ENCODE measurements at regions not wholly inside any gene's neighbourhood (a gene's known extent, or its start where the extent isn't known, plus 50 kb on each side); places are given as distances from the start of the nearest gene placed in this dataset.

- DNase-seq: no peak
Measured at GRCh38 chr5:135085936-135086725, 52.1 kb upstream of the PITX1 start.

GRCh38 chr5:135085133-135085935, 51.3 kb upstream of the PITX1 start:
- no peak for DNase-seq
